ENCODE measurements at regions not wholly inside any gene's neighbourhood (a gene's known extent, or its start where the extent isn't known, plus 50 kb on each side); places are given as distances from the start of the nearest gene placed in this dataset.

DNA sequence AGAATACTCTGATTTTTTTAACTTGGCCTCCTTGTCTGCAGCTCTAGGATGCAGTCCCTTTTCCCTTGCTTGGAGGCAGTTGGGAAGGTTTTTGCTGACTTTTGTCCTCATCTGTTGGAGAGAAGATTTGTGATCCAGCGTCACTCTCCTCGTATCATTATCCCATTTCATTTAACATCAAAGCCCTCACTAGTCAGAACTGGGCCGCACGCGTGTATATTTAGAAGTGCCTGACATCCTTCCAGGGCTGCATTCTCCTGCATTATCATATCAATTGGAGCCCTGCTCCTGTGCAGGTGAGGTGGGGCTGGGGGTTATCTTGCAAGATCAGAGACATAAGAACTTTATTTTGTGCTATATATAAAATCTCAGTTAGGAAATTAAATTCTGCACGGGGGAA lies 435.1 kb upstream of the HS6ST1 start:
- ATAC-seq, result no peak
- H3K4me1 ChIP-seq, result no peaks in the 10 kb centered on the region
- no peak overlapping the region for H3K4me3 ChIP-seq
- H3K9me3 ChIP-seq, result no peaks in the 10 kb centered on the region
- peaks cover 14% of the 10 kb centered on the region for H3K27me3 ChIP-seq
- no peak for TF ChIP-seq POLR2AphosphoS5 (IDR thresholded peaks at IDR 0.05)
- no peak for TF ChIP-seq EP300 (IDR thresholded peaks at IDR 0.05)
- no peak for TF ChIP-seq POLR2A (IDR thresholded peaks at IDR 0.05)
- no peaks in the 10 kb centered on the region for H3K36me3 ChIP-seq
- H3K27ac ChIP-seq, result no peak overlapping the region
- 36 to 100% methylated on average over 2 of the region's 6 CpGs for WGBS, 2 donors (ENCODE audit: low coverage in 1 of 2)

DNA sequence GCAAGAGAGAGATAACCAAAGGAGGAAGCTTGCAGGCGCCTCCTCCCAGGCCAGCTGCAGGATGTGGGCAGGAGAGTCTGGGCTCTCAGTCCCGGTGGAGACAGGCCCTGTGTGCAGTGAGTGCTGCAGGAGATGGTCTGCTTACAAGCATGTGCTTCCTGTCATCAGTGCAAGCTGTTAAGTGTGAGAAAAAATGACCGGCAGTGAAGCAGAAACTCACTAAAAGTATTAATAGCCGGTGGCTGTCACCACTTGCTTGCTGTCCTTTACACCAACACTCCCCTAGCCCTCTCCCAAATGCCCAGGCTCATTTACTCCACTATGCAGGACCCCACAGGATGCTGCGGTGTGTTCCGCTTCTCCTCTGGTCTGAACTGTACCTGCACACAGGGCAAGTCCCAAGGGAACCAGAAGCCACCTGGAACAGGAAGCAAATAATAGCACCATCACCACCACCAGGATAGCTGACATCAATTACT lies 435.6 kb upstream of the HS6ST1 start:
- no peak for TF ChIP-seq POLR2A (IDR thresholded peaks at IDR 0.05)
- TF ChIP-seq, protein P1, sequence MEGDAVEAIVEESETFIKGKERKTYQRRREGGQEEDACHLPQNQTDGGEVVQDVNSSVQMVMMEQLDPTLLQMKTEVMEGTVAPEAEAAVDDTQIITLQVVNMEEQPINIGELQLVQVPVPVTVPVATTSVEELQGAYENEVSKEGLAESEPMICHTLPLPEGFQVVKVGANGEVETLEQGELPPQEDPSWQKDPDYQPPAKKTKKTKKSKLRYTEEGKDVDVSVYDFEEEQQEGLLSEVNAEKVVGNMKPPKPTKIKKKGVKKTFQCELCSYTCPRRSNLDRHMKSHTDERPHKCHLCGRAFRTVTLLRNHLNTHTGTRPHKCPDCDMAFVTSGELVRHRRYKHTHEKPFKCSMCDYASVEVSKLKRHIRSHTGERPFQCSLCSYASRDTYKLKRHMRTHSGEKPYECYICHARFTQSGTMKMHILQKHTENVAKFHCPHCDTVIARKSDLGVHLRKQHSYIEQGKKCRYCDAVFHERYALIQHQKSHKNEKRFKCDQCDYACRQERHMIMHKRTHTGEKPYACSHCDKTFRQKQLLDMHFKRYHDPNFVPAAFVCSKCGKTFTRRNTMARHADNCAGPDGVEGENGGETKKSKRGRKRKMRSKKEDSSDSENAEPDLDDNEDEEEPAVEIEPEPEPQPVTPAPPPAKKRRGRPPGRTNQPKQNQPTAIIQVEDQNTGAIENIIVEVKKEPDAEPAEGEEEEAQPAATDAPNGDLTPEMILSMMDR (IDR thresholded peaks at IDR 0.05), result no peak
- no peak for TF ChIP-seq POLR2AphosphoS5 (IDR thresholded peaks at IDR 0.05)
- no peak for TF ChIP-seq EP300 (IDR thresholded peaks at IDR 0.05)
- Histone ChIP-seq H3K4me1 (no peaks in the 10 kb centered on the region), H3K9me3 (no peaks in the 10 kb centered on the region), H3K27ac (no peak overlapping the region), H3K36me3 (no peaks in the 10 kb centered on the region), H3K27me3 (peaks cover 14% of the 10 kb centered on the region), H3K4me3 (no peak overlapping the region)
- no peak for ATAC-seq
- WGBS, 2 donors (ENCODE audit: low coverage in 1 of 2), result 43 to 91% methylated on average over 3 to 6 of the region's 6 CpGs

DNA sequence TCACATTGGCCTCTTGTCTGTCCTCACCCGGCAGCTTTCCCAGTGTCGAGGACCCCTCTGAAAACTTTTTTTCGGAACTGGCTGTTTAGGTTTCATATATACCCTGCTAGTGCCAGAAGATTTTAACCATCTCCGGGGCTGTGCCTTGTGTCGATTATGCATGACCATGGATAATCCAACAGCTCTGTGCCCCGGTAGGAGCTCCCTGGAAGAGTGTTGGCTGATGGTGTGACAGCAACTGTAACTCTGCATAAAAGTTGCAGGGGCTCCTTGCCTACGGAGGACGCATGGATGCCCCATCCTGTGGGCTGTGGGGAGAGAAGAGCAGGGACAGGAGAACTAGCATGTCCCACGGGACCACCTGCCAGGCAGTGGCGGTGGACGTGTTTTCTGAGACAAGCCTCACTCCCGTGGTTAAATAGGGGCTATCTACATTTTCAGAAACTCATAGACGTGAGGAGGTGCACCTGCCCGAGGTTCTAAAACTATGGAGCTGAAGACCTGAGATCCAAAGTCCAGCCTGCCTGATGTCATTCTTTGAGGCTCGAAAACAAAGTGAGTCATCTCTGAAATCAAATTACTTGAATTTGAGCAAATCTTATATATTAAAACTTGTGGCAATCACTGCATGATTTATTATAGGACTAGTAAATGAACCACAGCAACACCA lies 437.2 kb upstream of the HS6ST1 start:
- ATAC-seq, result no peak
- no peaks in the 10 kb centered on the region for H3K9me3 ChIP-seq
- no peak for TF ChIP-seq POLR2AphosphoS5 (IDR thresholded peaks at IDR 0.05)
- TF ChIP-seq, protein P1 (IDR thresholded peaks at IDR 0.05), result no peak
- TF ChIP-seq POLR2A (IDR thresholded peaks at IDR 0.05), result no peak
- no peak for TF ChIP-seq EP300 (IDR thresholded peaks at IDR 0.05)
- H3K4me1 ChIP-seq, result no peaks in the 10 kb centered on the region
- no peaks in the 10 kb centered on the region for H3K36me3 ChIP-seq
- WGBS, 2 donors (ENCODE audit: low coverage in 1 of 2), result 45 to 57% methylated on average over 5 to 12 of the region's 15 CpGs
- peaks cover 14% of the 10 kb centered on the region for H3K27me3 ChIP-seq
- no peak overlapping the region for H3K4me3 ChIP-seq
- no peak overlapping the region for H3K27ac ChIP-seq

DNA sequence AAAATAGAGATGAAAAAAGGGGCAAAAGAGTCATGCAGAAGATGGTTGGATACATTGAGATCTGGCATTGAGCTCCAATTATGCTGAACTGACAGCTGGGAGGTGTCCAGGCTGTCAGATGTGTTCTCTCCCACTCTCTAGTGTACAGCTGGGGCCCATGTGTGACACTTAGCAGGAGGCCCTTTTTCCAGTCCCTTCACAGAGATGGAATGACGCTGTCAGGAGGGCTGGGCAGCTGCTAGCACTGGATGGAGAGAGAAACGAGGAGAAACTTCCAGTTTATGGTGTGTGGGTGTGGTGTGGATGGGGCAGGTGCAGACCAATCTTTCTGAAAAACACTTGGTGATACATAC lies 437.7 kb upstream of the HS6ST1 start:
- peaks cover 14% of the 10 kb centered on the region for H3K27me3 ChIP-seq
- ATAC-seq, result no peak
- TF ChIP-seq POLR2AphosphoS5 (IDR thresholded peaks at IDR 0.05), result no peak
- no peak for TF ChIP-seq EP300 (IDR thresholded peaks at IDR 0.05)
- no peak for TF ChIP-seq POLR2A (IDR thresholded peaks at IDR 0.05)
- TF ChIP-seq, protein P1 (IDR thresholded peaks at IDR 0.05), result no peak
- 17% methylated on average over 2 of the region's 2 CpGs; no CpG with 5 or more reads in 1 of the 2 donors for WGBS, 2 donors (ENCODE audit: low coverage in 1 of 2)
- H3K9me3 ChIP-seq, result peaks cover 0 to 3% (median 0%) of the 10 kb centered on the region in 3 donors
- H3K4me1 ChIP-seq, result no peaks in the 10 kb centered on the region
- H3K27ac ChIP-seq, result no peak overlapping the region
- no peaks in the 10 kb centered on the region for H3K36me3 ChIP-seq
- H3K4me3 ChIP-seq, result no peak overlapping the region

DNA sequence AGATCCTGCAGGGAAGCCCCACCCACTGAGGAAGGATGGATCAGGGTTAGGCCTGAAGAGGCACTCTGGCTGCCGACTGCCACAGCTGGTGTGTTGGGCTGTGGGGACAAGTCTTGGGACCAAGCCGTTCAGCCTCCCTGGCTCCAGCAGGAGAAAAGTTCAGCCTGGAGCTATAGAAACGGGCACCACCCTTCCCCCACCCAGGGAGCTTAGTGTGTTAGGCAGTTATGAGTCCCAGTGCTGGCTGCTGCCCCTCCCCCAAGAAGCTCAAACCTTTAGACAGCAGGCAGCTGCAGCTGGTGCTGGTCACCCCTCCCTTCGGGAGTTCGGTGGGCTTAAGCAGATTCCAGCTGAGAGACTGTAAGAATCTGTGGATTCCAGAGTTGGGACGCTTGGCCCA lies 447.1 kb upstream of the HS6ST1 start:
- ATAC-seq, result no peak
- no peaks in the 10 kb centered on the region for H3K36me3 ChIP-seq
- no peaks in the 10 kb centered on the region for H3K4me1 ChIP-seq
- H3K27me3 ChIP-seq, result no peaks in the 10 kb centered on the region
- H3K4me3 ChIP-seq, result no peak overlapping the region
- H3K27ac ChIP-seq, result no peak overlapping the region
- no peak for TF ChIP-seq POLR2AphosphoS5 (IDR thresholded peaks at IDR 0.05)
- TF ChIP-seq EP300 (IDR thresholded peaks at IDR 0.05), result no peak
- no peak for TF ChIP-seq POLR2A (IDR thresholded peaks at IDR 0.05)
- TF ChIP-seq, protein P1 (IDR thresholded peaks at IDR 0.05), result no peak
- WGBS, 2 donors (ENCODE audit: low coverage in 1 of 2), result no CpG with 5 or more reads among the region's 6 CpGs
- peaks cover 0 to 30% (median 0%) of the 10 kb centered on the region in 3 donors for H3K9me3 ChIP-seq

All from gastroesophageal sphincter (tissue), 4 donors.